Uterus (tissue), 3 donors: ENCODE measurements at regions not wholly inside any gene's neighbourhood (a gene's known extent, or its start where the extent isn't known, plus 50 kb on each side); places are given as distances from the start of the nearest gene placed in this dataset.
A peak's percentile ranks its signal among the peaks of the same experiment; 100 is the strongest.
"Not testable (repeated sequence)": the region's sequence is repeated elsewhere in the genome, so short reads cannot be mapped to it uniquely, and the experiment has no call there.

ENCODE experiments used
- DNase-seq, 2 donors: peaks; one replicate each; pipeline ENCODE4 v3.0.0-alpha.2; 2019 to 2020
- H3K27ac ChIP-seq, 2 donors: fragments of 200-600 bp; sonication (generic); 1 replicate in 1 of 2; 2 replicates in 1 of 2; pipeline ENCODE4 v1.5.1; 2016 to 2018
- H3K27me3 ChIP-seq, 2 donors: fragments of 200-600 bp; sonication (generic); one replicate each; pipeline ENCODE4 v1.5.1; 2018 to 2019; ENCODE audit warnings: control low read depth in 1 of 2
- H3K36me3 ChIP-seq, 2 donors: fragments of 200-600 bp; sonication (generic); one replicate each; pipeline ENCODE4 v1.5.1; 2019; ENCODE audit warnings: control low read depth in 1 of 2
- H3K4me1 ChIP-seq, 2 donors: fragments of 200-600 bp; sonication (generic); one replicate each; pipeline ENCODE4 v1.5.1; 2018 to 2019; ENCODE audit warnings: control low read depth in 1 of 2
- H3K4me3 ChIP-seq, 2 donors: fragments of 200-600 bp; sonication (generic); 1 replicate in 1 of 2; 2 replicates in 1 of 2; pipeline ENCODE4 v1.5.1; 2018 to 2019; ENCODE audit warnings: mild to moderate bottlenecking in 1 of 2
- H3K9me3 ChIP-seq, 2 donors: fragments of 200-600 bp; sonication (generic); one replicate each; pipeline ENCODE4 v1.5.1; 2019; ENCODE audit warnings: control low read depth in 1 of 2
- CTCF ChIP-seq, 4 experiments: fragments of 200-600 bp in 2 of 4; fragments of 450-650 bp in 2 of 4; sonication (generic) in 2 of 4; IDR thresholded peaks; one replicate each; pipeline ENCODE4 v1.5.1; 2016 to 2019; ENCODE audit warnings: antibody characterized with exemption in 4 of 4, mild to moderate bottlenecking in 2 of 4, moderate library complexity in 1 of 4
- POLR2A ChIP-seq, 2 donors: fragments of 450-650 bp; IDR thresholded peaks; one replicate each; pipeline ENCODE4 v1.6.1; 2016; ENCODE audit warnings: antibody characterized with exemption in 2 of 2, mild to moderate bottlenecking in 1 of 2, moderate library complexity in 1 of 2
- intact Hi-C: fragments of 100-400 bp; cut with DNase I; formaldehyde crosslinking; loops from one replicate; pipeline ENCODE4 v1.15.1; 2023; ENCODE audit warnings: low total_unique reads
- donor health status: DM: yes; HTN: yes; CAD: no.

DNA sequence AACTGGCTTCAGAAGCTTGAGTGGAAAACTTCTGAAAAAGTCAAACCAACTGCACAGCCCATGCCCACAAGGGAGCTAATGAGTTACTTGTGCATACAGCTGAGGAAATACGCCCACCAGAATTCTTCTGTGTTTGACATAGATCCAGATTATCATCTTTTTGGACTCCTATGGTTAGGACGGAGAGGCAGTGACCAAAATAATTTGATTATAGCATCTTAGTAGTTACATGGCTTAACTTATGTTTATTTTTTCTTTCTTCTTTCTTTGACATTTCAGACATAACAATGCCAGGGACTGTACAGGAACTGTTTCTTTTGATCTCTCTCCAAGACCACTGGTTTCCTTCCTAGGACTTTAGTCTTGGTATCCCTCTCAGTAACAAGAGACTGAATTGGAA, 246.1 kb upstream of the RASGRP1 start:
- TF ChIP-seq POLR2A (IDR thresholded peaks at IDR 0.05) (no peak), CTCF (IDR thresholded peaks at IDR 0.05) (no peak)
- Histone ChIP-seq H3K27me3 (no peaks in the 10 kb centered on the region), H3K4me3 (no peak overlapping the region), H3K27ac (no peak overlapping the region), H3K9me3 (no peaks in the 10 kb centered on the region), H3K4me1 (no peaks in the 10 kb centered on the region), H3K36me3 (no peaks in the 10 kb centered on the region)
- no peak for DNase-seq
- intact Hi-C loops, result no loop called here

DNA sequence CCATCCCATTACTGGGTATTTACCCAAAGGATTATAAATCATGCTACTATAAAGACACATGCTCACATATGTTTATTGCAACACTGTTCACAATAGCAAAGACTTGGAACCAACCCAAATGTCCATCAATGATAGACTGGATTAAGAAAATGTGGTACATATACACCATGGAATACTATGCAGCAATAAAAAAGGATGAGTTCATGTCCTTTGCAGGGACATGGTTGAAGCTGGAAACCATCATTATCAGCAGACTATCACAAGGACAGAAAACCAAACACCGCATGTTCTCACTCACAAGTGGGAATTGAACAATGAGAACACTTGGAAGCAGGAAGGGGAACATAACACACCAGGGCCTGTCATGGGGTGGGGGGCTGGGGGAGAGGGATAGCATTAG, 249.6 kb upstream of the RASGRP1 start:
- DNase-seq, H3K36me3 ChIP-seq, H3K27ac ChIP-seq, H3K4me3 ChIP-seq, H3K27me3 ChIP-seq, H3K9me3 ChIP-seq, H3K4me1 ChIP-seq, intact Hi-C loops: not testable (repeated sequence)

- Histone ChIP-seq H3K27me3 (no peaks in the 10 kb centered on the region), H3K9me3 (no peaks in the 10 kb centered on the region), H3K36me3 (no peaks in the 10 kb centered on the region), H3K27ac (no peak overlapping the region), H3K4me1 (no peaks in the 10 kb centered on the region), H3K4me3 (no peak overlapping the region)
- no peak for DNase-seq
- intact Hi-C loops, result loop anchor here (5.0 kb wide), 1 partner anchor 767 kb away; the partner anchor contains the start of gene THBS1
- no peak for TF ChIP-seq CTCF (IDR thresholded peaks at IDR 0.05)
- TF ChIP-seq POLR2A (IDR thresholded peaks at IDR 0.05), result no peak
Measured at GRCh38 chr15:38814891-38815290, 250.3 kb upstream of the RASGRP1 start.

DNA sequence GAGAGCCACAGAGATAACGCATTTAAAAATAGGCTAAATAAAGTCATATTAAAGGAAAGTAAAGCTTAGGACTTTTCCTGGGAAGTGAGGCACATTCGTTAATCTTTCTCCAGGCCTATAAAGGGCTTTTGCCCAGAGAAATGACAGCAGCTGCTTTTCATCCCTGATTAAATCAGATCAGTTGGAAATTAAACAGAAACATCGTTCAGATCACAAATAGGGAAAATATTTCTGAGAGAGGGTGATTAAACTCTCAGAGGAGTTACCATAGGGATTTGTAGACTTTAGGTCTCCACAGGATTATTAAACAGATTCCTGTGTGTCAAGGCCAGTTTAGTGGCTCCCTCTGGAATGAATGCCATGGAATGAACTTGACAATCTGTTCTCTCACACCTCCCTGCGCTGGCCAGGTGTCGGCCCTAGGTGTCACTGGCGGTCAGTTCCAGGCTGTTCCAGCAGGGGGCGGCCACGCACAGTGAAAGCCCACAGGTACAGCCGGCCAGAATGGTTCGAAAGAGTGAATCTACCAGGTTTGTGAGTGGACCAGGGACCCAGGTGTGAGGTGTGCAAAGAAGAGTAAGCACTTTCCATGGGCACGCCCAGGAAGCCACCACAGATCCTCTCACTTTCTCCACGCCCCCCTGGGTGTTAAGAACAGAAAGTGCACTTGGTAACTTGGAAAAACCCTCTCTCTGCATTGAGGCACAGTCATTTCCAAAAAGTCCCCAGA, 253.0 kb upstream of the RASGRP1 start:
- DNase-seq, result peak; percentile 85 to 86
- Histone ChIP-seq H3K36me3 (no peaks in the 10 kb centered on the region), H3K4me3 (no peak overlapping the region), H3K4me1 (no peaks in the 10 kb centered on the region), H3K27ac (peak overlapping the region in 1 of 2 donors; percentile 51), H3K9me3 (no peaks in the 10 kb centered on the region), H3K27me3 (no peaks in the 10 kb centered on the region)
- intact Hi-C loops, result loop anchor here (5.0 kb wide), 1 partner anchor 765 kb away; the partner anchor contains the start of gene THBS1
- TF ChIP-seq CTCF (IDR thresholded peaks at IDR 0.05) (peak; percentile 97 to 99 (median 98)), POLR2A (IDR thresholded peaks at IDR 0.05) (no peak)

DNA sequence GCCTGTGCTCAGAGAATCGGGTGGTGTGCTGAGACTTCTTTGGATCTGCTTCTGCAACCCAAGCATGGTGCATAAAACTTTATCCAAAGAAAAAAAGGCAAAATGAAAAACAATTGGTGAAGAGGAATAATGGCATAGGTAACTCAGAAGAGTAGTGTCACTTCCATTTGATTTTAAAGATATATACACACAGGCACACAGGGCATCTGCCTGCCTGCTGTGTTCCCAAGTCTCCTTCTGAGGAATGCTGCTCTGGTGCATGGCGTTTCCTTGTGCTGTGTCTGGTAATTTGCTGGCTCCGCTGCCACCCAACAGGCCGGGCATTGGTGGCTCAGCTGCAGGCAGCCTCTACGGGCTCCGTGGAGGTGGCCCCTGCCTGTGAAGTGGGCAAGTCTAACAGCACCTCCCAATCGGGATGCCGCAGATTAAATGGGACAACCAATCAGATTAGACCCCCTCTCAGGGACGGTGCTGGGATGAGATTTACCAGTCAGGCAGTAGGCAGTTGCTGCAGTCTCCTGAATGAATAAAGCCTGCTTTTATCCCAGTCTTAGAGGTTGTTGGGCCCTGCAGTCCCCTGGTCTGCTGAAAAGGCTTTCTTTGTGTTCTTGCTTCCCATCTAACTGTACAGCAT, 253.7 kb upstream of the RASGRP1 start:
- TF ChIP-seq CTCF (IDR thresholded peaks at IDR 0.05), result no peak
- no peak for TF ChIP-seq POLR2A (IDR thresholded peaks at IDR 0.05)
- H3K9me3 ChIP-seq, result no peaks in the 10 kb centered on the region
- no peak overlapping the region for H3K4me3 ChIP-seq
- intact Hi-C loops, result loop anchor here (5.0 kb wide), 1 partner anchor 764 kb away; the partner anchor contains the start of gene THBS1
- no peaks in the 10 kb centered on the region for H3K36me3 ChIP-seq
- DNase-seq, result no peak
- no peak overlapping the region for H3K27ac ChIP-seq
- H3K4me1 ChIP-seq, result no peaks in the 10 kb centered on the region
- H3K27me3 ChIP-seq, result no peaks in the 10 kb centered on the region
